Inferior parietal cortex (tissue), 1 donor: ENCODE measurements at regions not wholly inside any gene's neighbourhood (a gene's known extent, or its start where the extent isn't known, plus 50 kb on each side); places are given as distances from the start of the nearest gene placed in this dataset.
A peak's percentile ranks its signal among the peaks of the same experiment; 100 is the strongest.

ENCODE experiments used
- DNase-seq: peaks from one replicate; pipeline ENCODE4 v3.0.0-alpha.2; 2016; ENCODE audit errors: extremely low spot score

- DNase-seq = no peak
These were observed 324.6 kb downstream of the CAAP1 start for GRCh38 chr9:26567976-26568375.

GRCh38 chr9:26566141-26566540 is 326.5 kb downstream of the CAAP1 start:
- no peak for DNase-seq

- no peak for DNase-seq
These were observed 327.5 kb downstream of the CAAP1 start for GRCh38 chr9:26565118-26565517.

- no peak for DNase-seq
These were observed 330.3 kb downstream of the CAAP1 start for GRCh38 chr9:26562338-26562737.

- no peak for DNase-seq
These were observed 330.7 kb downstream of the CAAP1 start for GRCh38 chr9:26561928-26562327.

- no peak for DNase-seq
These were observed 333.1 kb downstream of the CAAP1 start for GRCh38 chr9:26559506-26559905.

GRCh38 chr9:26551971-26552370 is 340.6 kb downstream of the CAAP1 start:
- peak; percentile 12 for DNase-seq

- peak; percentile 6 for DNase-seq
These were observed 341.2 kb downstream of the CAAP1 start for GRCh38 chr9:26551451-26551850.

GRCh38 chr9:26548781-26549290 is 343.8 kb downstream of the CAAP1 start:
- DNase-seq = no peak

GRCh38 chr9:26539867-26540493 is 352.6 kb downstream of the CAAP1 start:
- no peak for DNase-seq

GRCh38 chr9:26537211-26537610 is 355.4 kb downstream of the CAAP1 start:
- no peak for DNase-seq

GRCh38 chr9:26535151-26535550 is 357.5 kb downstream of the CAAP1 start:
- DNase-seq = no peak

GRCh38 chr9:26530841-26531240 is 361.8 kb downstream of the CAAP1 start:
- DNase-seq = no peak

- DNase-seq = no peak
These were observed 364.7 kb downstream of the CAAP1 start for GRCh38 chr9:26527931-26528330.

- no peak for DNase-seq
These were observed 368.3 kb downstream of the CAAP1 start for GRCh38 chr9:26524267-26524666.

- no peak for DNase-seq
These were observed 369.0 kb downstream of the CAAP1 start for GRCh38 chr9:26523577-26523976.

GRCh38 chr9:26520141-26520540 is 372.5 kb downstream of the CAAP1 start:
- no peak for DNase-seq

- DNase-seq = no peak
These were observed 375.7 kb downstream of the CAAP1 start for GRCh38 chr9:26516773-26517343.

- no peak for DNase-seq
These were observed 378.9 kb downstream of the CAAP1 start for GRCh38 chr9:26513730-26514129.

- no peak for DNase-seq
These were observed 382.5 kb downstream of the CAAP1 start for GRCh38 chr9:26510137-26510536.

- no peak for DNase-seq
These were observed 383.7 kb downstream of the CAAP1 start for GRCh38 chr9:26508897-26509296.

- DNase-seq = no peak
These were observed 388.5 kb downstream of the CAAP1 start for GRCh38 chr9:26504057-26504456.

- DNase-seq = no peak
These were observed 390.3 kb downstream of the CAAP1 start for GRCh38 chr9:26502311-26502710.

GRCh38 chr9:26500471-26500870 is 392.1 kb downstream of the CAAP1 start:
- no peak for DNase-seq
